Stimulated activated CD8-positive, alpha-beta memory T cell treated with anti-CD3 and anti-CD28 coated beads, Interleukin-4, amount 100 ng/mL, for 24 hours (primary cell): ENCODE measurements at regions not wholly inside any gene's neighbourhood (a gene's known extent, or its start where the extent isn't known, plus 50 kb on each side); places are given as distances from the start of the nearest gene placed in this dataset.

ENCODE experiments used
- DNase-seq: peaks from one replicate; pipeline ENCODE4 v3.0.0-alpha.2; 2020; ENCODE audit warnings: low read depth

GRCh38 chr4:58553679-58554078 lies 1443.5 kb upstream of the IGFBP7 start:
- DNase-seq = no peak

- DNase-seq = no peak
Observed at GRCh38 chr4:58553031-58553430, 1442.8 kb upstream of the IGFBP7 start.

GRCh38 chr4:58551676-58552075 lies 1441.5 kb upstream of the IGFBP7 start:
- no peak for DNase-seq

- no peak for DNase-seq
Observed at GRCh38 chr4:58543465-58543864, 1433.3 kb upstream of the IGFBP7 start.

GRCh38 chr4:58541926-58542325 lies 1431.7 kb upstream of the IGFBP7 start:
- no peak for DNase-seq

- no peak for DNase-seq
Observed at GRCh38 chr4:58522765-58523382, 1412.7 kb upstream of the IGFBP7 start.

- no peak for DNase-seq
Observed at GRCh38 chr4:58515226-58515625, 1405.0 kb upstream of the IGFBP7 start.

- DNase-seq = no peak
Observed at GRCh38 chr4:58514299-58514698, 1404.1 kb upstream of the IGFBP7 start.

GRCh38 chr4:58510652-58511051 lies 1400.5 kb upstream of the IGFBP7 start:
- DNase-seq = no peak

GRCh38 chr4:58507079-58507478 lies 1396.9 kb upstream of the IGFBP7 start:
- DNase-seq = no peak

- no peak for DNase-seq
Observed at GRCh38 chr4:58502839-58503238, 1392.7 kb upstream of the IGFBP7 start.

- no peak for DNase-seq
Observed at GRCh38 chr4:58499182-58499581, 1389.0 kb upstream of the IGFBP7 start.

- DNase-seq = no peak
Observed at GRCh38 chr4:58491620-58492019, 1381.4 kb upstream of the IGFBP7 start.

GRCh38 chr4:58477950-58478349 lies 1367.8 kb upstream of the IGFBP7 start:
- DNase-seq = no peak

- DNase-seq = no peak
Observed at GRCh38 chr4:58477513-58477912, 1367.3 kb upstream of the IGFBP7 start.

GRCh38 chr4:58475097-58475496 lies 1364.9 kb upstream of the IGFBP7 start:
- DNase-seq = no peak

GRCh38 chr4:58465031-58465430 lies 1354.8 kb upstream of the IGFBP7 start:
- no peak for DNase-seq

GRCh38 chr4:58456727-58457384 lies 1346.7 kb upstream of the IGFBP7 start:
- no peak for DNase-seq

GRCh38 chr4:58453956-58454355 lies 1343.8 kb upstream of the IGFBP7 start:
- no peak for DNase-seq

- DNase-seq = no peak
Observed at GRCh38 chr4:58451707-58452106, 1341.5 kb upstream of the IGFBP7 start.

GRCh38 chr4:58435871-58436270 lies 1325.7 kb upstream of the IGFBP7 start:
- DNase-seq = no peak

GRCh38 chr4:58413849-58414248 lies 1303.7 kb upstream of the IGFBP7 start:
- DNase-seq = no peak

- DNase-seq = no peak
Observed at GRCh38 chr4:58411904-58412303, 1301.7 kb upstream of the IGFBP7 start.

- DNase-seq = no peak
Observed at GRCh38 chr4:58406762-58407161, 1296.6 kb upstream of the IGFBP7 start.
